Epithelial cell of prostate (primary cell): ENCODE measurements at regions not wholly inside any gene's neighbourhood (a gene's known extent, or its start where the extent isn't known, plus 50 kb on each side); places are given as distances from the start of the nearest gene placed in this dataset.
"Not testable (repeated sequence)": the region's sequence is repeated elsewhere in the genome, so short reads cannot be mapped to it uniquely, and the experiment has no call there.

Experiments
- DNase-seq: peaks from one replicate; pipeline ENCODE4 v3.0.0-alpha.2; 2011; ENCODE audit warnings: low read depth, low spot score
- H3K27ac ChIP-seq: fragments of 450-650 bp; 2 replicates; pipeline ENCODE4 v1.5.1; 2017; ENCODE audit warnings: mild to moderate bottlenecking

DNA sequence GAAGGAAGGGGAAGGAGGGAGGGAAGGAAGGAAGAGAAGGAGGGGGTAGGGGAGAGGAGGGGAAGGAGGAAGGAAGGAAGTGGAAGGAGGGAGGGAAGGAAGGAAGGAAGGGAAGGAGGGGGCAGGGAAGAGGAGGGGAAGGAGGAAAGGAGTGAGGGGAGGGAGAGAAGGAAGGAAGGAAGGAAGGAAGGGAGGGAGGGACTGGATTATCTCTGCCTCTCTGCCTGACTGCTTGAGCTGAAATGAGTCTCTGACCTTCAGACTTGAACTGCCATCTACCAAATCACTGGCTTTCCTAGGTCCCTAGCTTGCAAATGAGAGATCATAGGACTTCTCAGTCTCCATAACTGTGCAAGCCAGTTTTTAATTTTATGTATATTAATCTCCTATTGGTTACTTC is 436.8 kb downstream of the PREX1 start:
- no peak overlapping the region for H3K27ac ChIP-seq

DNA sequence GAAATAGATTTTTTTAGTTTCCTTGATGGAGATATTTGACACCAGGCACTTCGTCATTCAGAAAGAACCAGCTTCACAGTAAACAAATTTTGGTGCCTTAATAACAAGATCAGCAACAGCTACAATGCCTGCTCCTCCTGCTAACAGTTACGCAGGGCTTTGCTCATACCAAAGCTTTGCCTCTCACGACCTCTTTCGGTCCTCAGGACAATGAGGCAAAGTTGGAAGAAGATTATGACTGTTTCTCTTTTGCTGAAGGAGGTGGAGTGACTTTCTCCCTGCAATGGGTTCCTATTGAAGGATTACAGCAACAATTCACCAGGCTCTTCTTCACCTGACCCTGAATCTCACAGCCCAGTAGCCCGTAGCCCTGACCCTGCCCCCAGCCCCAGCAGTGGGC is 440.1 kb downstream of the PREX1 start:
- DNase-seq, result no peak

More for the DNA sequence above, 436.8 kb downstream of the PREX1 start:
- DNase-seq, result no peak

DNA sequence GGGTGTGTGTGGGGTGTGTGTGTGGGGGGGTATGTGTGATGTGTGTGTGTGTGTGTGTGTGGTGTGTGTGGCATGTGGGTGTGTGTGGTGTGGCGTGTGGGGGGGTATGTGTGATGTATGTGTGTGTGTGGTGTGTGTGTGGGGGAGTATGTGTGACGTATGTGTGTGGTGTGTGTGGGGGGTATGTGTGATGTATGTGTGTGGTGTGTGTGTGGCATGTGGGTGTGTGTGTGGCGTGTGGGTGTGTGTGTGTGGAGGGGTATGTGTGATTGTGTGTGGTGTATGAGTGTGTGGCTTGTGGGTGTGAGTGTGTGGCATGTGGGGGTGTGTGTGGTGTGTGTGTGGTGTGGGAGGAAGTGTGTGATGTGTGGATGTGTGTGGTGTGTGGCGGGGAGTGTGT is 442.3 kb downstream of the PREX1 start:
- no peak overlapping the region for H3K27ac ChIP-seq
- no peak for DNase-seq

More for the DNA sequence above, 440.1 kb downstream of the PREX1 start:
- no peak overlapping the region for H3K27ac ChIP-seq

DNA sequence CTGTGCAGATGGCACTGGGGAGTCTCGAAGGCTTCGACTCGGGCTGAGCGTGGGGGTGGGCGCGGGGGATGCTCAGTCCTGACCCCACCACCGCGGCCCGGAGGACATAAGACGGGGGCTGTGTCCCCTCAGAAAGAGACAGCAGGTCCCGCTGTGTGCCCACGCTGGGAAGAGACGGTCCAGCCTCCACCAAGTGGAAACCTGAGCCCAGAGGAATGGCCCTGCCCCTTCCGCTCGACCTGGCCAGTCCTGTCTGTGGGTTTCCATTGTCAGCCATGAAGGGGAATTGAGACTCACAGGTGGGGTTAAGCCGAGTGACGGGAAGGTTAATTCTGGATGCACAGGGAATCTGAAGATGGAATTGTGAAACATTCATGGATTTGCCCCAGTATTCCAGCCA is 442.7 kb downstream of the PREX1 start:
- H3K27ac ChIP-seq, result no peak overlapping the region
- no peak for DNase-seq

DNA sequence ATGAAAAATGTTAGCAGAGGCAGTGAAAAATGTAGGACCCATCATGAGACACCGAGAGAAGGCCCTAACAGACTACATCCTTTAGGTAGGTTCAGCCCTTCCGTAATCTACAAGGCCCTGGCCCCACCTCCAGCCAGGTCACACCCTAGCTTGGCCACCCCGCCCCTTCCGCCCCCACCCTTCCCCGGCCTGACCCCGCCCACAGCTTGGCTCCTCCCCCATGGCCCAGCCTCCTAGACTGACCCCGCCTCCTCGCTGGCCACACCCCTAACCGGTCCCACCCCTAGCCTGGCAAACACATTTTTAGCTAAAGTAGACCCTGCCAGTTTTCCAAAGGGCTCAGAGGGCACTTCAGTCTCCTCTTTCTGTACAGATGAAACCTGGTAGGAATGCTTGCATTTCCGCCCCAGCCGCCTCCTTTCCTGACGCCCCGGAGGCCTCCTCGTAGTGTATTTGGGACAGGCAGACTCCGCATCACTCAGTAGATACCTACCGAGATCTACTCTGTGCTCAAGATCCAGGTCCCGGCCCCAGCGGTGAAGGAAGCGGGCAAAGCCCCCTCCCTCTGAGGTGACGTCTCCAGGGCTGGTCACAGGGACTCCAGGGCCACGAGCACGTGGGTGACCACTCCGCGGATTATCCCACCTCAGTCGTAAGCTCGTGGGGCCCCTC is 443.5 kb downstream of the PREX1 start:
- no peak for DNase-seq
- no peak overlapping the region for H3K27ac ChIP-seq

DNA sequence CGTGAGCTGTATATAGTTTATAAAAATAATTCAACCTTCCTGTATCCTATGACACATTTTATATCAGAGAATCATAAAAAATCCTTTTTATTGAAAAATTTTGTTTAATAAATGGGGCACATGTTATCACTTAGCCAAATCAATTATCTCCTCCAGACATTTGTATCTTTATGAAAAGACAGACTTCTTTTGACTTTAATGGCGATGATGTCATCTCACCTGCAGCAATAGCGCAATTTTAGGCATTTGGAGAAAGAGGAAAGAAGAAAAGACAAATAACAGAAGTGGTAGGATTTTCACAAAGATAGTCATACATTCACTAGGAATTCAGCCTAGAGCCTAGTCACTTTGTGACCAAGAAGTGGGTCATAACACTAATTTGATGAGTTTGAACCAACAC is 444.5 kb downstream of the PREX1 start:
- no peak overlapping the region for H3K27ac ChIP-seq
- no peak for DNase-seq

DNA sequence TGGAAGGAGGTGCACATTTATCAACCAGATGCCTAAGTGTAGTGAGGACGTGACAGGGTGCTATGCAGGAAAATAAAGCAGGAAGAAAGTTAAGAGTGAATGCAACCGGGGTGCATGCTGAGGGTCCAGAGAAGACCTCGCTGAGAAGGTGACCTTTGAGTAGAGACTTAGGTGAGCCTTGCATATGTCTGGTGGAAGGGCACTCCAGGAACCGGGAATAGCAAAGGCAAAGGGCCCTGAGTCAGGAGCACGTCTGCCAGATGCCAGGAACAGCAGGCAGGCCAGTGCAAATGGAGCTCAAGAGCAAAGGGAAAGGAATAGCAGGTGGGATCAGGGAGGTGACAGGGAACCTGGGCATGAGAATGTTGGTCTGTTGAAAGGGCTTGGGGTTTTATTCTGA is 445.5 kb downstream of the PREX1 start:
- no peak for DNase-seq
- no peak overlapping the region for H3K27ac ChIP-seq

DNA sequence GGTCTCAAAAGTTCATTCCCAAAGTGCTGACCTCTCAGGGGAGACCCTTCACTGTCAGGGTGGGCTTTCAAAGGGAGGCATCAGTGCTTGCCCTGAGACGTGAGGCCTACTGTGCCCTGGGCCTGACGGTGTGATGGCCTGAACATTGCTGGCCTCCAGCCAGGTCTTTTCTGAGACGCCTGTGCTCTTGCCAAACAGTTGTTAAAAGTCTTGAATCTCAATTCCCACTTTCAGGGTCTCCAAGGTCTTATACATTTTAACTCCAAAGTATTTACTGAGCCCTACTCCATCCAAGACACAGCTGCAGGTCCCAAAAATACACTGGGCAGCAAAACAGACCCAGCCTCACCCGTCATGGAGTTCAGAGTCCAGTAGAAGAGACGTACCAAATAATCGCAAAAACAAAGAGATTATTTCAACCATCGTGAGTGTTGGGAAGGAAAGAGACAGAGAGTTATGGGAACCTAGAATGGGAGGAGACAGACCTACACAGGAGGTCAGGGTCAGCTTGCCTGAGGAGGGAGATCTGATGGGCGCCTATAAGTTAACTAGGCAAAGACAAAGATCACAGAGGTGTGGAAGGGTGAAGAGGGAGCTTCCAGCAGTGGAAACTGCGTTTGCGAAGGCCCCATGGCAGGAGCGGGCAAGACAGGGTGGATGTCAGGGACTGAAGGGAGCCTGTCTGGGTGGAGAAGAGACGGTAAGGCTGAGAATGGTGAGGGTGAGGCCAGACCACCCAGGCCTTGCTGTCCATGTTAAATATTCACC is 446.3 kb downstream of the PREX1 start:
- DNase-seq, result no peak

DNA sequence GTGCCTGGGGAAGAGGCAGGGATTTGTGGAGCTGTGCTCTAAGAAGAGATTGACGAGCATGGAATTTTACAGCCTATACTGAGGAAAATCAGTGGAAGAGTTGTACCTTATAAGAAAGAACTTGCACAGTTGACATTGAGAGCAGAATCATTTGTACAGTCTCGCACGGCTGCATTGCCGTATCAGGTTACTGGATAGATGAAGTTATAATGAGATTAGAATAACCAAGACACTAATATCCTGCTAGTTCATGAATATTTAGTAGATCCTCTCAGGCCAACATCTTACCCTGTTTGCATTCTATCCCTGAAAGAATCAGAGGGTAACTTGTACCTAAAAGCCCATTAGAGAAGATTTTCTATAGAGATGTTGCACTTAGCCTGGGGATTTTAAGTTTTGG is 447.1 kb downstream of the PREX1 start:
- H3K27ac ChIP-seq, result no peak overlapping the region

More for the DNA sequence above, 446.3 kb downstream of the PREX1 start:
- no peak overlapping the region for H3K27ac ChIP-seq

DNA sequence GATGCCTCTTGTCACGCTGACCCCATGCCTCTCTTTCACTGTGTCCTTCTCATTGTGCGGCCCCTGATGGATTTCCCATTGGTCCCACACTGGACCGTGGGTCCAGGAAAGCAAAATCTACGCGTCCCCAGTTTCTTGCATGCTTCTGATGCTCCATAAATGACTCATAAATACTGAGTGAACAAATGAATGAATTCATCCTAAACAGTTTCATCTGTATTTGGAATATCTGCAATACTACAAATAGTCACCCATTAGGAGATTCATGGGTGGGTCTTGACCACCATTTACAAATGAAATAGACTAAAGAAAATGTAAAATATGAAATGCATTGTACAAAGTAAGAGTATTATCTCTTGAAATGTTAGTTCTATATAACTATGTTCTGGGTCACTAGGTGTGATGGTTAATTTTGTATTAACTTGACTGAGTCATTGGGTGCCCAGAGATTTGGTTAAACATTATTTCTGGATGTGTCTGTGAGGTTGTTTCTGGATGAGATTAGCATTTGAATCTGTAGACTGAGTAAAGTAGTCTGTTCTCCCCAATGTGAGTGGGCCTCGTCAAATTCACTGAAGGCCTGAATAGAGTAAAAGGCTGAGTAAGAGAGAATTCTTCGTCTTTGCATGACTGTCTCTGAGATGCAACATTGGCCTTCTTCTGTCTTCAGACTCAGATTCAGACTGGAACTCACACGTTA is 448.7 kb downstream of the PREX1 start:
- DNase-seq, result no peak
- no peak overlapping the region for H3K27ac ChIP-seq

More for the DNA sequence above, 447.1 kb downstream of the PREX1 start:
- DNase-seq, result no peak

DNA sequence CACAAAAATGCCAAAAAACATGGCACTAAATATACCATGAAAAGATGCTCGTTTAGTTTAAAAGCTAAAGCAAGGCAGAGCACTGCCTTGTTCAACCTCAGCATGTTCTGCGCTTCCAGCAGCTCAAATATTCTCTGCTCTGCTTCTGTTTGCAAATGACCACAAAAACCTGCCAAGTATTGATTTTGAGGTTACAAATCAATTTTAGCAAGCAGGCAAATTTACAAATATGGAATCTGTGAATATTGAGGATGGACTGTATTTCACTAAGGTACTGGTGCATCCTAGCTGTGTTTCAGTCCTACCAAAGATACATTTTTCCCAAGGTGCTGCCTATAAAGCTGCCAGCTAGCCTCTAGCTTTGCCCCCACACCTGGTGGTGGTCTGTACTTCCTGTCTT is 449.9 kb downstream of the PREX1 start:
- DNase-seq, result no peak

DNA sequence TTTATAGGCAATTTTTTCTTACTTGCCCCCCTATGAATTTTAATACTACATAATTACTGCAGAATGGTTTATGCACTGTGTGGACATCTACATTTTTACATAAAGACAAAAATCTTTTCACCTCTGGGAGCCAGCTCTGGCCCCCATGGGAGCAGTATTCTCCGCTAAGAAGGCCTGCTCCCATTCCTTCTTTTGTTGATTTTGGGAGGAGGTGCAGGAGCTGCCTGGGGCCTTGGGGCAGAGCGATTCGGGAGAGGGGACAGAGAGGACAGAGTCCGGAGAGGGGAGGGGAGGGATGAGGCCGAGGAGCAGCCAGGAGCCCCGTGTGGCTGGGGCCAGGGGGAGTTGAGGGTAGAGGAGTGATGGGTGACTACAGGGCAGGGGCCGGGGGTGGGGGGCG is 452.0 kb downstream of the PREX1 start:
- no peak overlapping the region for H3K27ac ChIP-seq
- no peak for DNase-seq

More for the DNA sequence above, 449.9 kb downstream of the PREX1 start:
- no peak overlapping the region for H3K27ac ChIP-seq

DNA sequence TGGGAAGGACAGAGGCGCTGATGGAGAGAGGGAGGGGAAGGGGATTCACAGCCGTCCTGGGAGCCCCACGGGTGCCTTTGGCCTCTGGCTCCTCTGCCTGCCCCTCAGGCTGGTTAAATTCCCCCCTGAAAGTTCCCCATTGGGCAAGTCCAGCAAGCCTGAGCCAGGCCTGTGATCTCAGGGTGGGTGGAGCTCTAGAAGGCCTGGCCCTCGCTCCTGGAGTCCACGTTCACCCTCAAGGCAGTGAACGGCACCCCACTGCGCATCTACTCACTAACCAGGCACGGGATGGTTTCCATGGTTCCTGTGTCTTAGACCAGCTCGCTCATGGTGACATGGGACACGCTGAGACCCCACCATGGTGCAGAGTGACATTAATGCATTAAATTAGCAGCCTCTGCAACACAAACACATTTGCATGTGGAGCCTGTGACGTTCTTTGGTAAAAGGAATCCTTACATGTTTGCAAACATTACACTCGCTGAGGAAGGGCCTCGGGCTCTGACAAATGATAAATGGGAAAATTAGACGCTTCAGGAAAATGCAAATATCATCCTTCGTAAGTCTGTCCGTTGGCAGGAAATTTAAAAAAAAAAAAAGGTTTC is 452.7 kb downstream of the PREX1 start:
- no peak overlapping the region for H3K27ac ChIP-seq
- no peak for DNase-seq

DNA sequence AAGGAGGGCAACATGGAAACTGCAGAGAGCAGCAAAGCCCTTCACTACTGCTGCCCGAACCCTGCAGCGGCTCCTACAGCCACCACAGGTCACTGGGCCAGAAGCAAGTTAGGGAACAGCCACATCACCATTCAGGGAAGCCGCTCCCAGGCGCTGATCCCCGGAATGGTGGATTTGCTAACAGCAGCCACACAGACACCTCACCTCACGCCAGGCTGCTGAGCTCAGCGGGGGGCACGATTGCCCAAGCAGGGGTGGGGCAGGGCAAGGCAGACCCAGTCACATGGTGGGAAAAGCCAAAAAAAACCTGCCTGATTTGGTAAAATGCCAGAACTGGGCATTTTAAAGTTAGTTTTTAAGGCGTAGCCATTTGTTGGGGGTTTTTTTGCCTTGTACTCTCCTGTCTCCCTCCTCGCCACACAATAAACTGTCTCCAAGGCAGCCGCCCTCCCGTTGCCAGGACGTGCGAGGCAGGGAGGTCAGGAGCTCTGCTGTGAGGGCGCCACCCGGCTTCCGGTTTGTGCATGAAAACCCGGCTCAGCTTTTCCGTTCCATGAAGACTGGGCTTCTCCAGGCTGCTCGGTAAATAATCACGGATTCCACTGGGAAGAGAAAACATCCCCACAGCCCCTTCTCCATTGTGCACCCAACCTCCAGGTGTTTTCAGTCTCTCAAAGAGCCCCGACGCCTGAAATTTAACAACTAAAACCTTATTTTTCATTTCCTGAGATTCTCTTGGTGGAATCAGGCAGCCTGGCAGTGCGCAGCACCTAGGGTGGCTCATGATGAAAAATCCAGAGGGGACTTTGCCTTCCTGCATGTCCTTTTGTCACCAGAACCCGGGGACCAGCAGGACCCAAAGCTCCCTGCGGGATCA is 453.5 kb downstream of the PREX1 start:
- not testable (repeated sequence) for H3K27ac ChIP-seq, DNase-seq

DNA sequence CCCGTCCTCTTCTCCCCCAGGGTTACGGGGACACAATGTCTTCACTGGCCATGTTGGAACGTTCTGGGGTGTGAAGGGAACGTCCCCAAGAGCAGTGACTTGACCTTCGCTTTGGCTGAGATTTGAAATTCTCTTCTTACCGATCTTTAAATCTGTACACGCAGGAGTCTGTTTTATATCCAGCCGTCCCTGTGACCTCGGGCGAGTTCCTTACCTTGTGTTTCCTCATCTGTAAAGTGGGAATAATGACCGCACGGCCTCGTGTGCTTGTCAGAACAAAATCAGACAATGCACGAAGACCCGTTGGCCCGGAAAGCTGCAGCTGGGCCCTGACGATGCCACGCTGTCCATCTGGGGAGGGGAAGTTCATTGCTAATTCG is 454.3 kb downstream of the PREX1 start:
- H3K27ac ChIP-seq, result no peak overlapping the region
- no peak for DNase-seq

DNA sequence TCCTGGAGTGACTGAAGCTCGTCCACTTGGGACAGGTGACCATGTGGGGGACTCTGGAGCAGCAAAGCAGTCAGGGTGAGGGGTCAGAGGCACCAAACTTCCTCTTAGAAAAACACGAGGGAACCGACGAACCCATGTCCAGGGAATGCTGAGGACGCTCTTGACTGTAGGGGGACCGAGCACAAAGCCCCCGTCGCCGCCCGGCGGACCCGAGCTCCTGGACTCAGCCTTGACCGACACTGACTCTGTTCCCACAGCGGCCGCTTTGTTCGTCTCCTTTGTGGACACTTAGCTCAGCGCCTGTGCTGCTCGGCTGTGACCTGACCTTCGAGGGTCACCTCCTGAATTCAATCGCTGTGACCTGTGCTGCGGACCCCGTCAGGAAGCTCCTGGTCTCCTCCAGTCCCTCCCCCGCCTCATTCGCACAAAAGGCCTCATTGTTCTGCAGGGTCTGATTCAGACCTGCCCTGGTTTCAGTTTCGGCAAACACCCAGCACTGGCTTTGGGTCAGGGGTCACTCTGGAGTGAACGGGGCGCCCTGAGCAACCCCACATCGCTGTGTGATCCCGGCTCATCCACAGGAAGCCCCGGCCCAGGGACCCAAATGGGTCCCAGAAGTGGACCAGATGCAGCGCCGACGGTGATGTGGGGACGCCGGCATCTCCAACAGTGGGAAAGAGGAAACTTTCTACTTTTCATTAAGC is 454.8 kb downstream of the PREX1 start:
- not testable (repeated sequence) for H3K27ac ChIP-seq, DNase-seq

DNA sequence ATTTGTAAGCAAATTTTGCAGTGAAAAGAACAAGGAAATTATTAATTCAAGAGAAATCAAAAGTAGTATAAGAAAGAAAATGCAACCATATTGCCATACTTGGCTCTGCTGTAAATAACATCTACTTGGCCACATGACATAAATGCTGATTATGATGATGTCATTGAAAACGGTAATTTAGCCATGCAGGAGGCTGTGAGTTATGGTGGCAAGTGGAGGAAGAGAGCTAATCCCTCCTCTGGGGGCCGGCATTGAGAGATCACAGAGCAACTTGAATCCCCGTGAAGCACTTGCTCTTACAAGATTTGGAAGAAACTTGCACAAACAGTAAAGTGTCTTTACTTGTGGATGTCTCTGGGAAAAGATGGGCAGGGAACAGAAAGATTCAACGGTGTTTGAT is 456.6 kb downstream of the PREX1 start:
- DNase-seq, result no peak

DNA sequence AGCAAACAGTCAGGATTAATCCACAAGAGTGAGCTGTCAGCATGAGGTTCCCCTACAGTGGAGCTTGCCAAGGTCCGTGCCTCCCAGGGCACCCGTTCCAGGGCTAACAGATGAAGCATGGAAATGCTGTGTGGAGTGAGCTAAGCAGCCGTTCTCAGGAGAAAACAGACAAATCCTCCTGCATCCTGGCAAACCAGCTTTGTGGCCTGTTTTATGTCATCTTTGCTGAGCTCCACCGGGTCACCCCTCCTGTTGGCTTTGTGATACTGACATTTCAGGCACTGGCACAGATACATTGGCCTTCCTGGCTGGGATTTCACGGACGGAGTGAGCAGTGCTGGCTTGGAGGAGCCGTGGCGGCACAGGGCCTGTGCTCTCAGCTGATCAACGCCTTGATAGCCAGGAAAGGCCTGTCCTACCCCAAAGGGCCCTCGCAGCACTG is 459.2 kb downstream of the PREX1 start:
- H3K27ac ChIP-seq, DNase-seq: not testable (repeated sequence)

More for the DNA sequence above, 456.6 kb downstream of the PREX1 start:
- H3K27ac ChIP-seq, result no peak overlapping the region
